ENCODE measurements at regions not wholly inside any gene's neighbourhood (a gene's known extent, or its start where the extent isn't known, plus 50 kb on each side); places are given as distances from the start of the nearest gene placed in this dataset.

DNA sequence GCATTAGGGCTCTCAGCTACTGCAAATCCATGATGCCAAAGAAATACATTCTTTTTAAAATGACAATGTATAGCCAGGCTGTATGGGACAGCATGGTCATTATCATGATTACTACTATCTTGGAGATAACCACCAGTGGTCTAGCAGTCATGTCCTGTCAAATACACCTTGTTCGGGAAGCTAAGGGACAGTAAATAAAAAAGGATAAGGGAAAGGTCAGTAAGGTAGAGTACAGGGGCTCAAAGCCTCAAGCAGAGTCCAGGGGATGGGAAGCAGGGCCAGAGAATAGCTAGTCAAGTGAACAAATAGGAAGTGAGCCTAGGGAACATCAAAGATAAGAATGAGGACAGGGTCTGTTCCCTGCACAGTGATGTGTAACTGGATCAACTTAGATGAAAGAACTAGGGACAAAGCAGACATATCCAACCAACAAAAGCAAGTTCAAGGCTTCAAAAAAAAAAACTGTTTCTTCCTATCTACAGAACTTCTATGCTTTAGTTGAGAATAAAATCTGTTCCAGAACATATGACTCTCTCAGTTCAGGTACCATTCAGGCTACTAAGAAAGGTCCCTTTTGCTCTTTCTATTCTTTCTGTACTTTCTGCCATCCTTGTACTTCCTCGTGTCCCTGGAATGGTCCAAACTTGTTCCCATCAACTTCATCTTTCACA, 62.9 kb upstream of the EHBP1 start:
- no peak for TF ChIP-seq POLR2AphosphoS5 (IDR thresholded peaks at IDR 0.05; ENCODE audit: insufficient read depth, low read depth, low read length)
- TF ChIP-seq, protein P1, sequence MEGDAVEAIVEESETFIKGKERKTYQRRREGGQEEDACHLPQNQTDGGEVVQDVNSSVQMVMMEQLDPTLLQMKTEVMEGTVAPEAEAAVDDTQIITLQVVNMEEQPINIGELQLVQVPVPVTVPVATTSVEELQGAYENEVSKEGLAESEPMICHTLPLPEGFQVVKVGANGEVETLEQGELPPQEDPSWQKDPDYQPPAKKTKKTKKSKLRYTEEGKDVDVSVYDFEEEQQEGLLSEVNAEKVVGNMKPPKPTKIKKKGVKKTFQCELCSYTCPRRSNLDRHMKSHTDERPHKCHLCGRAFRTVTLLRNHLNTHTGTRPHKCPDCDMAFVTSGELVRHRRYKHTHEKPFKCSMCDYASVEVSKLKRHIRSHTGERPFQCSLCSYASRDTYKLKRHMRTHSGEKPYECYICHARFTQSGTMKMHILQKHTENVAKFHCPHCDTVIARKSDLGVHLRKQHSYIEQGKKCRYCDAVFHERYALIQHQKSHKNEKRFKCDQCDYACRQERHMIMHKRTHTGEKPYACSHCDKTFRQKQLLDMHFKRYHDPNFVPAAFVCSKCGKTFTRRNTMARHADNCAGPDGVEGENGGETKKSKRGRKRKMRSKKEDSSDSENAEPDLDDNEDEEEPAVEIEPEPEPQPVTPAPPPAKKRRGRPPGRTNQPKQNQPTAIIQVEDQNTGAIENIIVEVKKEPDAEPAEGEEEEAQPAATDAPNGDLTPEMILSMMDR (IDR thresholded peaks at IDR 0.05; ENCODE audit: extremely low read depth in 1 of 2, insufficient read depth in 1 of 2, low read depth in 1 of 2, low read length in 2 of 2): no peak
- TF ChIP-seq, protein P2, sequence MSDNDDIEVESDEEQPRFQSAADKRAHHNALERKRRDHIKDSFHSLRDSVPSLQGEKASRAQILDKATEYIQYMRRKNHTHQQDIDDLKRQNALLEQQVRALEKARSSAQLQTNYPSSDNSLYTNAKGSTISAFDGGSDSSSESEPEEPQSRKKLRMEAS (IDR thresholded peaks at IDR 0.05; ENCODE audit: insufficient read depth, insufficient read length): no peak
- no peak for TF ChIP-seq POLR2A (IDR thresholded peaks at IDR 0.05; ENCODE audit: low read depth, low read length)
- TF ChIP-seq EZH2 (IDR thresholded peaks at IDR 0.05; ENCODE audit: borderline replicate concordance, low read depth, low read length, severe bottlenecking): no peak
- TF ChIP-seq GATA2 (IDR thresholded peaks at IDR 0.05; ENCODE audit: insufficient read depth, insufficient read length, low read depth, low read length): no peak
